ENCODE measurements at regions not wholly inside any gene's neighbourhood (a gene's known extent, or its start where the extent isn't known, plus 50 kb on each side); places are given as distances from the start of the nearest gene placed in this dataset.
"Not testable (repeated sequence)": the region's sequence is repeated elsewhere in the genome, so short reads cannot be mapped to it uniquely, and the experiment has no call there.

- peak; percentile 90 for DNase-seq
Measured at GRCh38 chr5:91641730-91642350, 258.7 kb upstream of the ARRDC3 start.

GRCh38 chr5:91639744-91640143, 256.6 kb upstream of the ARRDC3 start:
- no peak for DNase-seq

- DNase-seq = no peak
Measured at GRCh38 chr5:91638010-91638409, 254.9 kb upstream of the ARRDC3 start.

- DNase-seq = peak; percentile 32
Measured at GRCh38 chr5:91635950-91636734, 253.0 kb upstream of the ARRDC3 start.

DNA sequence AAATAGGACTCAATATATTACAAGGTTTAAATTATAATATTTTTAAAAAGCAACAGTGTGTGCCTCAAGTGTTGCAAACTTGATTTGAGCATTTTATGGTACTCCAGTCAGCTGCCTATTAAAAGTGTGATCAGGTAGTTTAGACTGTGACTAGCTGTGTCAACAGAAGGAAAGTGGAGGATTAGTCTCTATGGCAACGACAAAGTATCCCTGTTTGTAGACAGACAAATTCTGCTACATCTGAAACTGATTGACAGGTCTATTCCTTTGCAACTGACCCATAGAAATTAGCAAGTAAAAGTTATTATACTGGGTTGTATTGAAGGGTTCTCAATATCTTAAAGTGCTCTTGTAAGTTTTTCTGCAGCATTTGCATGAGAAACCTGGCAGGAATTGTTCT, 249.8 kb upstream of the ARRDC3 start:
- peak; percentile 76 for DNase-seq

GRCh38 chr5:91611746-91612145, 228.6 kb upstream of the ARRDC3 start:
- no peak for DNase-seq

DNA sequence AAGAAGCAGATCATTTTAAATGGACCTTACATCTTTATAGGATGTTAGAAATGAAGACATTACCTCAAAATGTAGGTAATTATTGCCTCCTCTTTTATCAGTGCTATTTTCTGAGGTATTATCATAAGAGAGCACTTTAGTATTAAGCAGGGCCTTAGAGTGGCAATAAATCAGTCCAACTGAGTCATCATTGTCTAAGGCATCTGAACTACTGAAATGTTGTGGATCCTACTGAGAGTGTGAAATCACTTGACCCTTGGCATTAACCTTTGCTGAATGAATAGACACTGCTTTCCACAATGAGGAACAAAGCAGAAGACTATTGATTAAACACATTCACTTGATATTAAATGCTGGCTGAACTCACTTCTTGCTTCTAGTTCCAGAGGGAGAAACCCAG, 224.6 kb upstream of the ARRDC3 start:
- DNase-seq = peak; percentile 21

DNA sequence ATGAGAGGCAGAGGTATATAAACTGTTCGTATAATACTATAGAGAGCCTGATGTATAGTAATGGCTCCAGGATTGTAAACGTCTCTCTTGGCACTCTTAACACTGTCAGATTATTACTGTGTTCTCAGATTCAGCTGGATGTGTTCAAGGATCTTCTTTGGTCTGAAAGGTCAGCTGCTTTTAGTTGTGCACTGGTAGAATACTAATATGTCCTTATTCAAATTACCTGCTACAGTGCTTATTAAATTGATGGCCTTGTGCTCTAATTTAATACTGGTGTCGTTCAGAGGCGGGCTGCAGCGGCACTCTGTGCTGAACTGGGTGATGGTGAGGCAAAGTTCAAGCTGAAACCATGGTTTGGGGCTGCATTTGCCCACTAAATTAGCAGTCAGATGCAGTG, 216.7 kb upstream of the ARRDC3 start:
- no peak for DNase-seq

GRCh38 chr5:91598216-91598615, 215.1 kb upstream of the ARRDC3 start:
- no peak for DNase-seq

- no peak for DNase-seq
Measured at GRCh38 chr5:91595424-91595823, 212.3 kb upstream of the ARRDC3 start.

GRCh38 chr5:91591076-91591475, 208.0 kb upstream of the ARRDC3 start:
- peak; percentile 22 for DNase-seq

DNA sequence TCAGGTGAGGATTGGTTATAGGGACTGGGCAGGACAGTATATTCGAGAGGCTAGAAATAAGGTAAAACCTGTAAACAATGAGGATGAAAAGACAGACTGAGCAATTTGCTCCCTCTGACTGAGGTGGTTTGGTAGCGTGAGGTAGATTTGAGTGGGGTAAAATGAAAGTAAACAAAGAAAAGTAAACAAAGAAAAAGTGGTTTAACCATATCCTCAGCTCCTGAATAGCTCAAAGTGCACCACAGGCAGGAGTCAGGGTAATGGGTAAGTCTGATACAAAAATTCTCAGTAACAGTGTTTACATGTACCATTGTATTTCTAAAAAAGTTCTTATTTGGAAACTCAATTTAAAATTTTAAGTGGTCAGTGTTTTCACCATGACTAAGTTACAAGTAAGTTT, 203.1 kb upstream of the ARRDC3 start:
- no peak for DNase-seq

DNA sequence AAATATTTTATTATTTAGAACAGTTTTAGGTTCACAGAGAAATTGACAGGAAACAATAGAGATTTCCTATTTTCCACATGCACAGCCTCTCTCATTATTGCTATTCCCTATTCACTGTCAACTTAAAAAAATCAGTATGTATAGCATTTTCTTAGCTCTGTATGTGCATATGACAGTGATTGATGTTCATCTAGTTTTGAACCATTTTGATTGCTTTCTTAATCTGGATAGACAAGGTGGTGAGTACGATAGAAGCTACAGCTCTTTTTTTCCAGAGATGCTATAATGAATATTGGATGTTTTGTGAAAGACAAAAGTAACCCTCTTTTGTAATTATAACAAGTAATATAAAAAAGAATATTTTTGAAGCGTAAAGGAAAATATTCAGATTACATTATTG, 201.2 kb upstream of the ARRDC3 start:
- DNase-seq = no peak

DNA sequence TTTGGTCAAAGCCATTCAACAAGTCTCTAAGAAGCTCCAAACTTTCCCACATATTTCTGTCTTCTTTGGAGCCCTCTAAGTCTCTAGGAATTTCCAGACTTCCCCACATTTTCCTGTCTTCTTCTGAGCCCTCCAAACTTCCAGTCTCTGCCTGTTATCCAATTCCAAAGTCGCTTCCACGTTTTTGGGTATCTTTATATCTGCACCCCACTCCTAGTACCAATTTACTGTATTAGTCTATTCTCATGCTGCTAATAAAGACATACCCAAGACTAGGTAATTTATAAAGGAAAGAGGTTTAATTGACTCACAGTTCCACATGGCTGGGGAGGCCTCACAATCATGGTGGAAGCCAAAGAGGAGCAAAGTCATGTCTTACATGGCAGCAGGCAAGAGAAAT, 182.9 kb upstream of the ARRDC3 start:
- not testable (repeated sequence) for DNase-seq

DNA sequence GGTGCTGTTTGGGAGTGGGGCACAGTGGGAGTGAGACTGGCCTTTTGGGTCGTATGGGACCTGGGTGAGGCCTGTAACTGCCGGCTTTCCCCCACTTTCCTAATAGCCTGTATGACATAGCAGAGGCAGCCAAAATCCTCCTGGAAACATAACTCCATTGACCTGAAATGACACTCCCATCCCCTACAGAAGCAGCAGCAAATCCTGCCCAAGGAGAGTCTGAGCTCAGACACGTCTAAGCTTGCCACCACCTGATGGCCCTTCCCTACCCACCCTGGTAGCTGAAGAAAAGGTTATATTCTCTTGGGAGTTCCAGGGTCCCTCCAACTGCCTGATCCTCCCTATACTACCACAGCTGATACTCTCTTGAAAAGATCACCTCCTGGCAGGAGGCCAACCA, 179.8 kb upstream of the ARRDC3 start:
- DNase-seq = no peak

- DNase-seq = no peak
Measured at GRCh38 chr5:91541696-91542095, 158.6 kb upstream of the ARRDC3 start.

GRCh38 chr5:91538179-91538578, 155.1 kb upstream of the ARRDC3 start:
- DNase-seq = no peak

DNA sequence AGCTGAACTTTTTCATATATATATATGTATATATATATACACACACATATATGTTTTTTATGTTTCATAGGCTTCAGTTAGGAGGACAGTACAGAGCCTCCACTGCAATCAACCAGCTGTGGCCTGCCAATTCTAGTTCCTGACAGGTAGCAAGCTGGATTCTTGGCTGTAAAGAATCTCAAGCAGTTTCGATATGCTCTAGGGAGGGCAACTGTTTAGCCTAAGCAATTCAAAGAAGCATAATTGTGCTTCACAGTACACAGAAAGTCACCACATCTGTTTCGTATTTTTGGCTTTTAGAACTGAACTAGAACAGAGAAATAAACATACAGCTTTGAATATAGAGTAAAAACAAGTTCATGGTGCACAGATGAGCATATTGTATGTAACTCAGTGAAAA, 152.4 kb upstream of the ARRDC3 start:
- peak; percentile 26 for DNase-seq

- DNase-seq = no peak
Measured at GRCh38 chr5:91534332-91534731, 151.2 kb upstream of the ARRDC3 start.

DNA sequence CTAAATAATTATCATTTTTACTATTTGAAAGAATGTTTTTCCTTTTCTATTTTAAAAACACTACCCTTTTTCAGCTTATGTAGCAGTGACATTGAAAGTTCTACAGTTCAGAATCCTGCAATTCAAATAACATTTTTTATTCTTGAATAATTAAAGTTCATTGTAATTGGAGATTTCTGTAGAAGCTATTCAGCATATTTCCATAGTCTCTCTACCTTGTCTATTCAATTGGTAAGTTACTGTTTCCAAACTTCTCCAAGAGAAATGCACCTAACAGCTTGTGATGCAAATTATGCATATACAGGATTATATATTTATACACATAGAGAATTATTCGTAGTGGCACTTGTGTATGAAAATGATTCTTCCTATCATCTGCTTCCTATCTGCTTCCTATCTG, 149.7 kb upstream of the ARRDC3 start:
- no peak for DNase-seq

DNA sequence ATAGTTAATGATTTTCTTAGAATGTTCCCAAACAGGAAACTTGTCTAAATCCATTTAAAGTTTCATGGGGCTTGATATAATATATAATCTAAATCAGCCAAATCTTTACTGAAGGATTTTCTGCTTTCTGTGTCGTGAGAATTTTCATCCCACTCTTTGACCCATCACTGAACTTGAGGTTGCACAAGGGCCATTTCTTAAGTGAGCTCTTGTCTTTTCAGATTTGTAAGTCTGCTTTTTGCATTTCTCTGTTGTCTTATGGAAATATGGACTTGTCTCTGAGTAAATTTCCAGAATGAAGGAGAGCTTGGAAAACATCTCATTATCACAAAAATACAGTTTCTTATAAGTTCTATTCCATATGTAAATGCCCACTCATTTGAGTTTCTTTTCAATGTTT, 149.2 kb upstream of the ARRDC3 start:
- no peak for DNase-seq

DNA sequence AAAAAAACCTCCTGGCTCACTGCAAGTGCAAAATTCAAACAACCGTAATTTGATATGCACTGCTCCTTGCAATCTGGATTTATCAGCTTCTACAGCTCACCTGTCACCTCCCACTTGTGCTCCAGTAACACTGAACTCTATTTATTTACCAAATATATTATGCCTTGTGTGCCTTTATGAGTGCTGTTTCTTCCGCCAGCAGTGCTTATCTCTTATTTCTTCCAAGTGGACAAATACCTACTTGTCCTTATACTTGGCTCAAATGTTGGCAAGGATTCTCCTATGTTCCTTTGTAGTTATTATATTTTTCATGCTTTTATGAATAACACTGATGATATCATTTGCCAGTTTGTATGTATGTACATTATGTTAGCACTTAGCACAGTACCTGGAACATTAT, 145.7 kb upstream of the ARRDC3 start:
- DNase-seq = no peak

- DNase-seq = no peak
Measured at GRCh38 chr5:91521785-91522184, 138.7 kb upstream of the ARRDC3 start.

GRCh38 chr5:91521334-91521733, 138.2 kb upstream of the ARRDC3 start:
- DNase-seq = no peak

DNA sequence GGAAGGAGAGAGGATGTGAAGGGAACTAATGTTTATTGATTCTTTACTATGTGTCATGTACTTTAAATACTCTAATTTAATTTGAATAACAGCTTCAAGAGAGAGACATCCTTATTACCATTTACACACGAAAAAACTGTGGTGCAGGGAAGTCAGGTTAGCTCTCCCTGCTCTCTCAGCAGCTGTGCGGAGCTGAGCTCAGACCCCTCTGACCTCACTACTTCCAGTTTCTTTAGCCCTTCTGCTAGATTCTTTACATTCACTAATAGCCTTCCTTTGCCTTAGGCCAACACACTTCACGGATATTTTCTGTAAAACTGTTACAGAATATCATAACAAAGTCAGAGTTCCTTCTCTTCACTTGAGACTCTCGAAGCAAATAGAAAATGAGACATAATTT, 131.3 kb upstream of the ARRDC3 start:
- DNase-seq = no peak

Measured in eye (tissue), 1 donor.